ENCODE measurements at regions not wholly inside any gene's neighbourhood (a gene's known extent, or its start where the extent isn't known, plus 50 kb on each side); places are given as distances from the start of the nearest gene placed in this dataset.
"Not testable (repeated sequence)": the region's sequence is repeated elsewhere in the genome, so short reads cannot be mapped to it uniquely, and the experiment has no call there.

GRCh38 chr2:91575701-91576100, 2884.2 kb downstream of the RPIA start:
- DNase-seq = not testable (repeated sequence)

- DNase-seq = not testable (repeated sequence)
These were observed 2885.9 kb downstream of the RPIA start for GRCh38 chr2:91577406-91577805.

- DNase-seq = not testable (repeated sequence)
These were observed 2887.2 kb downstream of the RPIA start for GRCh38 chr2:91578678-91579077.

GRCh38 chr2:91579555-91579954, 2888.1 kb downstream of the RPIA start:
- DNase-seq = not testable (repeated sequence)

- not testable (repeated sequence) for DNase-seq
These were observed 2888.6 kb downstream of the RPIA start for GRCh38 chr2:91580043-91580442.

GRCh38 chr2:91587098-91587497, 2895.6 kb downstream of the RPIA start:
- DNase-seq = not testable (repeated sequence)

GRCh38 chr2:91587908-91588535, 2896.5 kb downstream of the RPIA start:
- not testable (repeated sequence) for DNase-seq

GRCh38 chr2:91588782-91589223, 2897.3 kb downstream of the RPIA start:
- not testable (repeated sequence) for DNase-seq

GRCh38 chr2:91589454-91590328, 2898.2 kb downstream of the RPIA start:
- not testable (repeated sequence) for DNase-seq

- DNase-seq = not testable (repeated sequence)
These were observed 2898.9 kb downstream of the RPIA start for GRCh38 chr2:91590381-91590780.

- not testable (repeated sequence) for DNase-seq
These were observed 2899.6 kb downstream of the RPIA start for GRCh38 chr2:91591066-91591465.

- not testable (repeated sequence) for DNase-seq
These were observed 2906.0 kb downstream of the RPIA start for GRCh38 chr2:91597436-91597835.

GRCh38 chr2:91598519-91598918, 2907.0 kb downstream of the RPIA start:
- not testable (repeated sequence) for DNase-seq

- not testable (repeated sequence) for DNase-seq
These were observed 2907.5 kb downstream of the RPIA start for GRCh38 chr2:91599000-91599399.

GRCh38 chr2:91602860-91603259, 2911.4 kb downstream of the RPIA start:
- not testable (repeated sequence) for DNase-seq

GRCh38 chr2:91603996-91604395, 2912.5 kb downstream of the RPIA start:
- not testable (repeated sequence) for DNase-seq

GRCh38 chr2:91604629-91605028, 2913.2 kb downstream of the RPIA start:
- DNase-seq = not testable (repeated sequence)

GRCh38 chr2:91623739-91624138, 2932.3 kb downstream of the RPIA start:
- DNase-seq = not testable (repeated sequence)

- DNase-seq = not testable (repeated sequence)
These were observed 2937.0 kb downstream of the RPIA start for GRCh38 chr2:91628471-91628870.

GRCh38 chr2:91657193-91657592, 2965.7 kb downstream of the RPIA start:
- not testable (repeated sequence) for DNase-seq

- not testable (repeated sequence) for DNase-seq
These were observed 2966.9 kb downstream of the RPIA start for GRCh38 chr2:91658336-91658735.

GRCh38 chr2:91659189-91659916, 2967.9 kb downstream of the RPIA start:
- not testable (repeated sequence) for DNase-seq

GRCh38 chr2:91659917-91660275, 2968.4 kb downstream of the RPIA start:
- not testable (repeated sequence) for DNase-seq
